GM19240 (cell line): ENCODE measurements at regions not wholly inside any gene's neighbourhood (a gene's known extent, or its start where the extent isn't known, plus 50 kb on each side); places are given as distances from the start of the nearest gene placed in this dataset.
A peak's percentile ranks its signal among the peaks of the same experiment; 100 is the strongest.

Source experiments
- DNase-seq: peaks from one replicate; pipeline ENCODE4 v3.0.0; 2011; ENCODE audit warnings: low spot score; ENCODE audit not compliant: insufficient read length

GRCh38 chr1:79679916-79680315 is 673.4 kb upstream of the ADGRL4 start:
- no peak for DNase-seq

GRCh38 chr1:79667848-79668696 is 661.5 kb upstream of the ADGRL4 start:
- no peak for DNase-seq

GRCh38 chr1:79667166-79667565 is 660.6 kb upstream of the ADGRL4 start:
- no peak for DNase-seq

GRCh38 chr1:79663916-79664315 is 657.4 kb upstream of the ADGRL4 start:
- no peak for DNase-seq

GRCh38 chr1:79662596-79662995 is 656.1 kb upstream of the ADGRL4 start:
- DNase-seq: no peak

GRCh38 chr1:79660129-79660528 is 653.6 kb upstream of the ADGRL4 start:
- DNase-seq: no peak

- no peak for DNase-seq
Observed at GRCh38 chr1:79657951-79658658, 651.6 kb upstream of the ADGRL4 start.

GRCh38 chr1:79655876-79656275 is 649.3 kb upstream of the ADGRL4 start:
- DNase-seq: no peak

- DNase-seq: no peak
Observed at GRCh38 chr1:79652426-79652825, 645.9 kb upstream of the ADGRL4 start.

GRCh38 chr1:79648126-79648525 is 641.6 kb upstream of the ADGRL4 start:
- no peak for DNase-seq

- no peak for DNase-seq
Observed at GRCh38 chr1:79646880-79647279, 640.4 kb upstream of the ADGRL4 start.

- DNase-seq: peak; percentile 1
Observed at GRCh38 chr1:79638382-79638781, 631.9 kb upstream of the ADGRL4 start.

GRCh38 chr1:79633456-79633855 is 626.9 kb upstream of the ADGRL4 start:
- DNase-seq: no peak

- DNase-seq: no peak
Observed at GRCh38 chr1:79629414-79629813, 622.9 kb upstream of the ADGRL4 start.

- no peak for DNase-seq
Observed at GRCh38 chr1:79617777-79618176, 611.2 kb upstream of the ADGRL4 start.

- no peak for DNase-seq
Observed at GRCh38 chr1:79614762-79615161, 608.2 kb upstream of the ADGRL4 start.

- DNase-seq: no peak
Observed at GRCh38 chr1:79614106-79614505, 607.6 kb upstream of the ADGRL4 start.

GRCh38 chr1:79613046-79613445 is 606.5 kb upstream of the ADGRL4 start:
- no peak for DNase-seq

- no peak for DNase-seq
Observed at GRCh38 chr1:79604490-79605198, 598.1 kb upstream of the ADGRL4 start.

- no peak for DNase-seq
Observed at GRCh38 chr1:79603843-79604242, 597.3 kb upstream of the ADGRL4 start.

- DNase-seq: no peak
Observed at GRCh38 chr1:79599257-79599656, 592.7 kb upstream of the ADGRL4 start.

- no peak for DNase-seq
Observed at GRCh38 chr1:79595931-79596330, 589.4 kb upstream of the ADGRL4 start.
